ENCODE measurements at regions not wholly inside any gene's neighbourhood (a gene's known extent, or its start where the extent isn't known, plus 50 kb on each side); places are given as distances from the start of the nearest gene placed in this dataset.
"Not testable (repeated sequence)": the region's sequence is repeated elsewhere in the genome, so short reads cannot be mapped to it uniquely, and the experiment has no call there.

GRCh38 chr9:33737811-33738606, 57.4 kb upstream of the PRSS3 start:
- TF ChIP-seq GATA1 (IDR thresholded peaks at IDR 0.05; ENCODE audit: low read depth, low read length) (no peak), POLR2A (IDR thresholded peaks at IDR 0.05; ENCODE audit: low read length) (no peak)
- peak; percentile 51 to 59 for DNase-seq

GRCh38 chr9:33739398-33739797, 56.0 kb upstream of the PRSS3 start:
- DNase-seq, result no peak
- TF ChIP-seq GATA1 (IDR thresholded peaks at IDR 0.05; ENCODE audit: low read depth, low read length) (no peak), POLR2A (IDR thresholded peaks at IDR 0.05; ENCODE audit: low read length) (no peak)

GRCh38 chr9:33740075-33740474, 55.3 kb upstream of the PRSS3 start:
- DNase-seq, result no peak
- no peak for TF ChIP-seq POLR2A (IDR thresholded peaks at IDR 0.05; ENCODE audit: low read length)
- no peak for TF ChIP-seq GATA1 (IDR thresholded peaks at IDR 0.05; ENCODE audit: low read depth, low read length)

- not testable (repeated sequence) for DNase-seq
These were observed 54.4 kb upstream of the PRSS3 start for GRCh38 chr9:33740958-33741357.

GRCh38 chr9:33742051-33742450, 53.3 kb upstream of the PRSS3 start:
- TF ChIP-seq POLR2A (IDR thresholded peaks at IDR 0.05; ENCODE audit: low read length), result no peak
- no peak for TF ChIP-seq GATA1 (IDR thresholded peaks at IDR 0.05; ENCODE audit: low read depth, low read length)

GRCh38 chr9:33742519-33742918, 52.8 kb upstream of the PRSS3 start:
- peak; percentile 34 to 52 for DNase-seq
- no peak for TF ChIP-seq GATA1 (IDR thresholded peaks at IDR 0.05; ENCODE audit: low read depth, low read length)
- TF ChIP-seq POLR2A (IDR thresholded peaks at IDR 0.05; ENCODE audit: low read length), result no peak

More at GRCh38 chr9:33742051-33742450, 53.3 kb upstream of the PRSS3 start:
- no peak for DNase-seq

Measured in erythroblast (primary cell).